MV-4-11 (cell line): ENCODE measurements at regions not wholly inside any gene's neighbourhood (a gene's known extent, or its start where the extent isn't known, plus 50 kb on each side); places are given as distances from the start of the nearest gene placed in this dataset.
A peak's percentile ranks its signal among the peaks of the same experiment; 100 is the strongest.

ENCODE experiments used
- DNase-seq: peaks from one replicate; lab custom pipeline; 2025; lab: John Stamatoyannopoulos, UW

GRCh38 chrX:42151808-42152207 is 228.5 kb upstream of the CASK start:
- peak; percentile 53 for DNase-seq

DNA sequence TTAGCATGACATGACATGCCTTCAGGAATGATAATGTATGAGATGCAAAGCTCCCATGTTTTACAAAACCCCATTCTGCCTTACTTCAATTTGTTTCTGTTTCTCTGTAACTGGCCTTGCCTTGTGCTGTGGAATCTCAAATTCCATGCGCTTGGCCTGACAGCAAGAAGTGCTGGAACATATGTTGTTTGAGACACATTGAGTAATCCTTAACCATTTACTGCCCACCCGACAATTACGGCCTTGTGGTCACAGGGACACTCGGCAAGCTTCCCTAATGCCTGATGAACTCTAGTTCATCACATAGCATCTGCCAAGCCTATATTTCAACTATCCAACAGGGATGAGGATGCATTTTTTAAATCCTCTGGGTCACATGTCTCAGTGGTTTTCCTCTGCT is 226.4 kb upstream of the CASK start:
- DNase-seq, result peak; percentile 43

DNA sequence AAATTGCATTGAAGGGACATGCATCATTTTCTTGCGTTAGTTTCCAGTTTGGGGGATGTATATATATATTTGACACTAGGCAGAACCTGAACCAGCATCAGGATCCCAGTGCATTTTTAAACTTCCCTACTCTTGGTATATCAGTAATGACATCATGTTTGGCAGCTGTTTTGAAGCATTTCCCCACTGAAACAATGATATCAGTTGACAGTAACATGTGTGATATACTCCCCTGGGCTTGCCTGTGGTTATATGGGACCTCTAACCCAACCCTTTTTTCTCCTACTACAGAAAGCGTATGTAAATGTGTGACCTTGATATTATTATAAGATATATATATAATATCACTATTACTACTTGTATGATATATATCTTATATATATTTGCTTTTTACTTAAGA is 225.9 kb upstream of the CASK start:
- DNase-seq, result peak; percentile 4

- no peak for DNase-seq
Observed at GRCh38 chrX:42143866-42144592, 220.7 kb upstream of the CASK start.

DNA sequence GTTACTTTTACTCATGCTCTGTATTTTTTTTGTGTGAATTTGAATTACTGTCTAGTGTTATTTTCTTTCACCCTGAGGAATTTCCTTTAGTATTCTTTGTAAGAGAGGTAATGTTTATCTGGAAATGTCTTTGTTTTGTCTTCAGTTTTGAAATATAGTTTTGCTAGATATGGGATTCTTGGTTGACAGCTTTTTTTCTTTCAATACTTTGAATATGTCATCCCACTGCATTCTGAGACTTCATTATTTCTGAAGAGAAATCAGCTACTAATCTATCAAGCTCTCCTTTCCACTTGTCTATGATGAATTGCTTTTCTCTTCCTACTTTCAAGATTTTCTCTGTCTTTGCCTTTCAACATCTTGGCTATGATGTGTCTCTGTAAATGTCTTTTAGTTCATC is 217.0 kb upstream of the CASK start:
- no peak for DNase-seq

DNA sequence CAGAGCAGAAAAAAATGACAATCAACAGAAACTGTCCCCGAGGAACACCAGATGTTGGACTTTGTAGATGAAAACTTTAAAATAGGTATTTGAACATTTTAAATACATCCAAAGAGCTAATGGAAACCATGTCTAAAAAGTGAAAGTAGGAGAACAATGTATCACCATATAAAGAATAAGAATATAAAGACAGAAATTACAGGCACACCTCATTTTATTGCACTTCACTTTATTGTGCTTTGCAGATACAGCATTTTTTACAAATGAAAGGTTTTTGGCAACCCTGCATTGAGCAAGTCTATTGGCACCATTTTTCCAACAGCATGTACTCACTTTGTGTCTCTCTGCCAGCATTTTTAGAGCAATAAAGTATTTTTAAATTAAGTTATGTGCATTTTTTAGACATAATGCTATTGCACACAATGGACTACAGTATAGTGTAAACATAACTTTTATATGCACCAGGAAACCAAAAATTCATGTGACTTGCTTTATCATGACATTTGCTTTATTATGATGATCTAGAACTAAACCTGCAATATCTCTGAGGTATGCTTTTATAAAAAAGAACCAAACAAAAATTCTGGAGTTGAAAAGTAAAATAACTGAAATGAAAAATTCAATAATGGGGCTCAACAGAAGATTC is 212.4 kb upstream of the CASK start:
- DNase-seq, result no peak

GRCh38 chrX:42131856-42132255 is 208.5 kb upstream of the CASK start:
- no peak for DNase-seq

- DNase-seq, result no peak
Observed at GRCh38 chrX:42129022-42129940, 205.9 kb upstream of the CASK start.

GRCh38 chrX:42128587-42128986 is 205.2 kb upstream of the CASK start:
- no peak for DNase-seq

GRCh38 chrX:42128020-42128419 is 204.7 kb upstream of the CASK start:
- DNase-seq, result no peak

DNA sequence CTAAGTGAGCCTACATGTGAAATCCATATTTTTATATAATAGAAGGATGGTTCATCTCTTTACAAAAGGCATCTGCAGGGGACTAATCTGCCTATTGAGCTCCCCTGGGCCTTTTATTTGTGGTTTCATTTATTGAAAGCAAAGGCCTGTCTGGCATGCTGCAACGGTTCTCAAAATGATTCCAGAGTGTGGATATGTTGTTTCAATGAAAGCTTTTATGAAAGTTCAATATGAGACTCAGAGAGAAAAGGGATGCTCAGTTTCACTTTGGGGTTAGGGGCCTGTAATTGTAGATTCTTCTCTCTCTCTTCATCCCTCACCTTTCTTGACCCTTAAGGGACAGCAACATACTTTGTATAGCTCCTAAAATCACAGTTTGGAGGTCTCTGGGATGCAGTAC is 204.2 kb upstream of the CASK start:
- no peak for DNase-seq

- DNase-seq, result no peak
Observed at GRCh38 chrX:42123369-42123768, 200.0 kb upstream of the CASK start.

DNA sequence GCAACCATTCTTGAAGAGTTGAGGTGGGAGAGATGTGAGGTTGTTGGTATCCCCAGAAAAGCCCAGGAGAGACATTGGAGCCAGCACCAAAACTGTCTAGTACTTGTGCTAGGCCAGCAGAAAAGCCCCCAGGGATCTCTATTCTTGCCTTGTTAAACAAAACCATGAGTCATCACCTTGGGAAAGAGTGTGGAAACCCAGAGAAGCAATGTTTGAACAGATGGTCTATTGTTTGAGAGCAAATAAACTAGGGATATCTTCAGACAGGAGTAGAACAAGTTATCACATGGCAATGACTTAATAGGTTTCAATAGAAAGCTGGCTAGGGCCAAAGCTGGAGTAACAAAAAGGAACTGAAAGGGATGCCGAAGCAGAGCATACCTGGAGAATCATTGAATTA is 195.7 kb upstream of the CASK start:
- no peak for DNase-seq

- DNase-seq, result no peak
Observed at GRCh38 chrX:42117318-42117717, 194.0 kb upstream of the CASK start.

GRCh38 chrX:42109428-42109827 is 186.1 kb upstream of the CASK start:
- no peak for DNase-seq

DNA sequence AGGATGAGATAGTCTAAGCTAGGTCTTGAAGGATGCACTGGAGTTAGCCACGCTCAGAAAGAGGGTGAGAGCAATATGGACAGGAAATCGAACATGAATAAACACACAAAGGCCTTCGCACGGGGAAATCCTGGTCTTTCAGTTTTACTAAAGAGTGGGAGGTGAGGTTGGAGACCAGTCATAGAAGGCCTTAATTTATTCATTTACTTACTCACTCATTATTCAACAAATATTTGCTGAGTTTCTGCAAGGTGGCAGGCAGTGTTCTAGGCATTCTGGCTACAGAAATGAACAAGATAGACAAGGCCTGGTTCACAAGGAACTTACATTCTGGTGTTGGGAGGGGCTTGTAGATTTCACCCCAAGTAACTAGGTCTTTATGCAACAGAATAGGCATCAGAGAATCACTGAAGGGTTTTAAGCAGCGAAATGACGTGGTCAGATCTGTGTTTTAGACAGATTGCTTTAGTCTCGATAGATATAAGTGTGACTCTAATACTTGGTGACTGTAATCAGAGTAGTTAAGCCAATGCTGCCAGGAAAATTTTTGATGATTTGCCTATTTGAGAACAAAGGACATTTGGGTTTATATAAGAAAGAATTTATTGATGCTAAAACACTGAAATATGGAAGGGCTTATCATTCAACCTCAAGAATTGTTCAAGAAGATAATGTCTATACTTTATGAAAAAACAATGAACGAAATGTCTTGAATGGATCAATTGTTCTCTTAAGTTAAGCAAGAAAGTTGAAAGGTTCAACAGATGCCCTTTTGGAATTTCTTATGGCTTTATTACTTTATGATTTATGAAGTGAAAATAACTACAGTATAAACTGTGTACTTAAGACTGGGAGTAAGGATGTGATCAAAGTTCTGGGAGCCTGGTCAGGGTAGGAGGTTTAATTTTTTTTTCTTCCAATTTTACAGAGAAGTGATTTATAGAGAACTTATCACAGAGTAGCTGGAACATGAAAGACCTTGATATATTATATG is 184.4 kb upstream of the CASK start:
- DNase-seq, result no peak

DNA sequence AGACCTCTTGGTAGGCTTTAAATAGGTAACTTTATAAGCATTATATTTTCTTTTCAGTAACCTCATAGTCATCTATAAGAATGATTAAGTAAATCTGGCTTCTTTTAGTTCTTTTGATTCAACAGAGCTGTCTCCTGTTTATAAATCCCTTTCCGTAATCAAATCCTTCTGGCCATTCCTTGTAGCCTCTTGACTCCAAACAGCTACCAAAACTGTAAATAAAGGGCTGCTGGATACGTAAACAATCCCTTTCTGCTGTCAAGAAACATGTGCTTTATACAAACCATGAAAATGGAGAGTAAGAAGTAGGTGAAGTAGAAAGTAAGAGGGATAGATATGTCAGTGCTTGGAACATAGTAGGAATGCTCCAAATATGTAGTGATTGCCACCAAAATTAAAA is 183.2 kb upstream of the CASK start:
- no peak for DNase-seq

DNA sequence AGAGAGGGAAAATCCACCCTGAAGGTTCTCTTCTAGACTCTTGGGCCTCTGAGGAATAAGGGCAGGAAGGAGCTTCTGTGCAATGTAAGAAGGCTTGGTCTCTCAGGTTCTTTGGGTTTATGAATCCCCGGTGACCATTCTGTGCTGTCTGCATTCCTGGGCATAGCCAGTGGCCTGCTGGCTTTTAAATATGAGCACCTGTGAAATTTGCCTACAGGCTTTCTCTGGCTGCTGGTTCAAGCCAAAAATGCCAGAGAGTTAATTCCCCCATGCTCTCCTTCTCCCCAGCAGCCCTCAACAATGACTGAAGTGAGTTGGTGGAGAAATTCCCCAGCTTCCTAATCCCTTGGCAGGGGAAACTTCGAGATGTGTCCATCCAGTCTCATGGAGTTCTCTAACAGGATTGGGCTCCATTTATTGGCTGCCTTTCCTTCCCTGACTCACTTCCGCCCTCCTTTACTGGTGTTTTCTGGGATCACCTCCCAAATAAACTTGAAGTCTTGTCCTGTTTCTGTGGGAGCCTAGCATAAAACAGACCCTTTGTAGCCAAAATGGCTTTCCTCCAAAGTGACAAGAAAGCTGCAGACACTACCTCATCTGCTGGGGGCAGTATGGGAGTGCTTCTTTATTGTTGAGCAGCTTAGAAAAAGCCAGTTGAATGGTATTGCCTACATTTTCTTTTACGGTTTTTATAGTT is 179.4 kb upstream of the CASK start:
- no peak for DNase-seq

GRCh38 chrX:42098900-42099299 is 175.5 kb upstream of the CASK start:
- DNase-seq, result no peak

DNA sequence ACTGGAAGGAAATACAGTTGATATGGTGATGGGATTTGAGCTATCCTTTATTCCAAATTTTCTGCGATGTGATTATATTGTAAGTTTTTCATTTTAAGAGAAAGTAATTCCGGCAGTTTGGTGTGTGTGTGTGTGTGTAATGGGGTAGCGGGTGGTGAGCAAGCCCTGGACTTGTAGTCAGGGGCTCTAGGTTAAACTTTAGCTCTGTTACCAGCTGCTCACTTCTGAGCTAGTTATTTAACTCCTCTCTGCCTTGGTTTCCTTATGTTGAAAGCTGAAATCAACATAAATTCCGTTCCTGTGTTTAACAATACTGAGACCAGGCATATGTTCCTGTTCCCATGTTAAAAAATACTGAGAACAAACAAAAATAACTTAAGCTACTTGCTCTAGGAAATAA is 174.1 kb upstream of the CASK start:
- DNase-seq, result no peak
